ENCODE measurements at regions not wholly inside any gene's neighbourhood (a gene's known extent, or its start where the extent isn't known, plus 50 kb on each side); places are given as distances from the start of the nearest gene placed in this dataset.

DNA sequence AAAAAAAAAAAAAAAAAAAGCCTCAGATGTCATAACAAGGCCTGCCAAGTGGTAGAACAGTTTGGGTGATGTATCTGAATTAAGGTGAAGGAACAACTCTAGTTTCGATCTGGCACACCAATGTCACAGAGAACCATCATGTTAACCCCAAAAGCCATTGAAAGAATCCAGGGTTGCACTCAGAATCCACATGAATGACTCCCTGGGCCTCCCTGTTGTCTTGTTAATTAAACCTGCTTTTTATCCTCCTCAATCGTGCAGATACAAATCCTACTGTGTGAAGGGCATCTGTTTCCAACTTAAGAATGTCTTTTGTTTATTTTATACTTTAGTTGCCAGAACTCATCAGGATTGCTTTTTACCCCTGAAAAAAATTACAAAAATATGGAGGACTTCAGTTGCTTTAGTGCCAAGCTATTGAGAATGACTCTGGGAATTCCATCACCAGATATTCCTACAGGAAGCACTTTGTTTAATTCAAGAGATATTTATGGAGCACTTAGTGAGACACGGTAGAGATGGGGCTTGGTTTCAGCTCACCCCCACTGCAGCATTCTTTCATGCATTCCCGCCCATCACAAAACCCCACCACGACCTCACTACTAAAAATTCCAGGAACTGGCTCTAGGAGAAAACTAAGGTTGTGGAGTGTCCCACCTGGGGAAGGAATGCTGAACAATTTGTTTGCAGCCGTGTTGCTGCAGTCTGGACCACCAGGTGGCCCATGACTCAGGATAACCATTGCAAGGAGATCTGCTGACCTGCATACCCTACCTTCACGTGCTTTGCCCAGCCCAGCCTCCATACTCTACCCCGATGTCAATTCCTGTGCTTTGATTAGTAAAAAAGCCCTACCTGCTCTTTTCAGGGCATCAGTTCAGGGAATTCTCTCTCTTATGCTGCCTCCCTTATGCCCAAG is 63.8 kb upstream of the GPRC5B start:
- TF ChIP-seq NFIC (IDR thresholded peaks at IDR 0.05) (no peak), YY1 (IDR thresholded peaks at IDR 0.05; ENCODE audit: low read depth) (no peak), TAF1 (IDR thresholded peaks at IDR 0.05; ENCODE audit: low read depth) (no peak), TEAD4 (IDR thresholded peaks at IDR 0.05) (no peak), EGR1 (IDR thresholded peaks at IDR 0.05) (no peak), TCF12 (IDR thresholded peaks at IDR 0.05; ENCODE audit: low read depth) (no peak), ZBTB7A (IDR thresholded peaks at IDR 0.05; ENCODE audit: low read depth) (no peak), FOXM1 (IDR thresholded peaks at IDR 0.05; ENCODE audit: borderline replicate concordance, low read depth) (no peak), CEBPB (IDR thresholded peaks at IDR 0.05) (no peak), RAD21 (IDR thresholded peaks at IDR 0.05; ENCODE audit: low read depth) (no peak), CREB1 (IDR thresholded peaks at IDR 0.05; ENCODE audit: low read depth) (no peak)
- TF ChIP-seq, protein P1, sequence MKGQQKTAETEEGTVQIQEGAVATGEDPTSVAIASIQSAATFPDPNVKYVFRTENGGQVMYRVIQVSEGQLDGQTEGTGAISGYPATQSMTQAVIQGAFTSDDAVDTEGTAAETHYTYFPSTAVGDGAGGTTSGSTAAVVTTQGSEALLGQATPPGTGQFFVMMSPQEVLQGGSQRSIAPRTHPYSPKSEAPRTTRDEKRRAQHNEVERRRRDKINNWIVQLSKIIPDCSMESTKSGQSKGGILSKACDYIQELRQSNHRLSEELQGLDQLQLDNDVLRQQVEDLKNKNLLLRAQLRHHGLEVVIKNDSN (IDR thresholded peaks at IDR 0.05), result no peak
- TF ChIP-seq, protein P2, sequence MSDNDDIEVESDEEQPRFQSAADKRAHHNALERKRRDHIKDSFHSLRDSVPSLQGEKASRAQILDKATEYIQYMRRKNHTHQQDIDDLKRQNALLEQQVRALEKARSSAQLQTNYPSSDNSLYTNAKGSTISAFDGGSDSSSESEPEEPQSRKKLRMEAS (IDR thresholded peaks at IDR 0.05), result no peak

DNA sequence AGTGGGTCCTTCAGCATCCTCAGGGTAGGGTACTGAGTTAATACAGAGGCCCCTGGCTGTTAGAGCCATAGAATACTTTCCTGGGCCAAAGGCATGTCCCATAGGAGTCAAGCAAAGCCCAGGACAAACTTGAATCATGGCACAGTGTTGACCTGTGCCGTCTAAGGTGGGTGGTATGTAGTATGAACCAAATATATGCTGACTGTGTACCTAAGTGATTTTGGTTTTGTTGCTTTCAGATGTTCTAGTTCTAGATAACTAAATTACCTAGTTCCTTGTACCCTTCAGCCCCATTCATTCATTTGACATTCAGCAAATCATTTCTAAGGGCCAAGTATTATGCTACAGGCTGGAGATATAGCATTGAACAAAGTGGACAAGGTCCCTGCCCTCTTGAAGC is 61.3 kb upstream of the GPRC5B start:
- no peak for TF ChIP-seq FOXM1 (IDR thresholded peaks at IDR 0.05; ENCODE audit: borderline replicate concordance, low read depth)
- no peak for TF ChIP-seq NFIC (IDR thresholded peaks at IDR 0.05)
- TF ChIP-seq, protein P3, sequence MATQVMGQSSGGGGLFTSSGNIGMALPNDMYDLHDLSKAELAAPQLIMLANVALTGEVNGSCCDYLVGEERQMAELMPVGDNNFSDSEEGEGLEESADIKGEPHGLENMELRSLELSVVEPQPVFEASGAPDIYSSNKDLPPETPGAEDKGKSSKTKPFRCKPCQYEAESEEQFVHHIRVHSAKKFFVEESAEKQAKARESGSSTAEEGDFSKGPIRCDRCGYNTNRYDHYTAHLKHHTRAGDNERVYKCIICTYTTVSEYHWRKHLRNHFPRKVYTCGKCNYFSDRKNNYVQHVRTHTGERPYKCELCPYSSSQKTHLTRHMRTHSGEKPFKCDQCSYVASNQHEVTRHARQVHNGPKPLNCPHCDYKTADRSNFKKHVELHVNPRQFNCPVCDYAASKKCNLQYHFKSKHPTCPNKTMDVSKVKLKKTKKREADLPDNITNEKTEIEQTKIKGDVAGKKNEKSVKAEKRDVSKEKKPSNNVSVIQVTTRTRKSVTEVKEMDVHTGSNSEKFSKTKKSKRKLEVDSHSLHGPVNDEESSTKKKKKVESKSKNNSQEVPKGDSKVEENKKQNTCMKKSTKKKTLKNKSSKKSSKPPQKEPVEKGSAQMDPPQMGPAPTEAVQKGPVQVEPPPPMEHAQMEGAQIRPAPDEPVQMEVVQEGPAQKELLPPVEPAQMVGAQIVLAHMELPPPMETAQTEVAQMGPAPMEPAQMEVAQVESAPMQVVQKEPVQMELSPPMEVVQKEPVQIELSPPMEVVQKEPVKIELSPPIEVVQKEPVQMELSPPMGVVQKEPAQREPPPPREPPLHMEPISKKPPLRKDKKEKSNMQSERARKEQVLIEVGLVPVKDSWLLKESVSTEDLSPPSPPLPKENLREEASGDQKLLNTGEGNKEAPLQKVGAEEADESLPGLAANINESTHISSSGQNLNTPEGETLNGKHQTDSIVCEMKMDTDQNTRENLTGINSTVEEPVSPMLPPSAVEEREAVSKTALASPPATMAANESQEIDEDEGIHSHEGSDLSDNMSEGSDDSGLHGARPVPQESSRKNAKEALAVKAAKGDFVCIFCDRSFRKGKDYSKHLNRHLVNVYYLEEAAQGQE (IDR thresholded peaks at IDR 0.05; ENCODE audit: low read depth), result no peak
- TF ChIP-seq CREB1 (IDR thresholded peaks at IDR 0.05; ENCODE audit: low read depth), result no peak
- no peak for TF ChIP-seq TAF1 (IDR thresholded peaks at IDR 0.05; ENCODE audit: low read depth)
- TF ChIP-seq, protein P1 (IDR thresholded peaks at IDR 0.05), result no peak
- no peak for TF ChIP-seq TCF12 (IDR thresholded peaks at IDR 0.05; ENCODE audit: low read depth)
- TF ChIP-seq YY1 (IDR thresholded peaks at IDR 0.05; ENCODE audit: low read depth), result no peak
- TF ChIP-seq, protein P2 (IDR thresholded peaks at IDR 0.05), result no peak
- TF ChIP-seq EGR1 (IDR thresholded peaks at IDR 0.05), result no peak
- no peak for TF ChIP-seq TEAD4 (IDR thresholded peaks at IDR 0.05)
- no peak for TF ChIP-seq RAD21 (IDR thresholded peaks at IDR 0.05; ENCODE audit: low read depth)
- TF ChIP-seq EP300 (IDR thresholded peaks at IDR 0.05; ENCODE audit: borderline replicate concordance), result no peak
- no peak for TF ChIP-seq ZBTB7A (IDR thresholded peaks at IDR 0.05; ENCODE audit: low read depth)
- no peak for TF ChIP-seq CEBPB (IDR thresholded peaks at IDR 0.05)

DNA sequence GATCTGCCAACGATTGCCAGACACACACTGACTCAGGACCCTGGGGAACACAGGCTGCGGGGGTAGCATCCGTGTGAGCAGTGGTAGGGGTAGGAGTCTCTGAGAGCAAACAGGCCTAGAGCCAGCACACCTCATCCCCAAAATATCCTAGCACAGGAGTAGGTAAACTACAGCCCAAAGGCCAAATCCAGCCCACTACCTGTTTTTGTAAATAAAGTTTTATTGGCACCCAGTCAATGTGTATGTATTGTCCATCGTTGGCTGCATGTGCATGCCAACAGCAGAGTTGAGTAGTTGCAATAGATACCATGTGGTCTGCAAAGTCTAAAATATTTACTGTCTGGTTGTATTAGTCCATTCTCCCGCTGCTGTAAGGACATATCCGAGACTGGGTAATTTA is 55.5 kb upstream of the GPRC5B start:
- TF ChIP-seq, protein P2 (IDR thresholded peaks at IDR 0.05), result no peak
- TF ChIP-seq, protein P3 (IDR thresholded peaks at IDR 0.05; ENCODE audit: low read depth), result no peak
- TF ChIP-seq RAD21 (IDR thresholded peaks at IDR 0.05; ENCODE audit: low read depth), result no peak
- no peak for TF ChIP-seq EP300 (IDR thresholded peaks at IDR 0.05; ENCODE audit: borderline replicate concordance)
- TF ChIP-seq TAF1 (IDR thresholded peaks at IDR 0.05; ENCODE audit: low read depth), result no peak
- no peak for TF ChIP-seq TEAD4 (IDR thresholded peaks at IDR 0.05)
- TF ChIP-seq, protein P1 (IDR thresholded peaks at IDR 0.05), result no peak
- no peak for TF ChIP-seq TCF12 (IDR thresholded peaks at IDR 0.05; ENCODE audit: low read depth)
- TF ChIP-seq YY1 (IDR thresholded peaks at IDR 0.05; ENCODE audit: low read depth), result no peak
- no peak for TF ChIP-seq CEBPB (IDR thresholded peaks at IDR 0.05)
- no peak for TF ChIP-seq EGR1 (IDR thresholded peaks at IDR 0.05)
- TF ChIP-seq FOXM1 (IDR thresholded peaks at IDR 0.05; ENCODE audit: borderline replicate concordance, low read depth), result no peak
- no peak for TF ChIP-seq NFIC (IDR thresholded peaks at IDR 0.05)
- no peak for TF ChIP-seq ZBTB7A (IDR thresholded peaks at IDR 0.05; ENCODE audit: low read depth)
- no peak for TF ChIP-seq CREB1 (IDR thresholded peaks at IDR 0.05; ENCODE audit: low read depth)

DNA sequence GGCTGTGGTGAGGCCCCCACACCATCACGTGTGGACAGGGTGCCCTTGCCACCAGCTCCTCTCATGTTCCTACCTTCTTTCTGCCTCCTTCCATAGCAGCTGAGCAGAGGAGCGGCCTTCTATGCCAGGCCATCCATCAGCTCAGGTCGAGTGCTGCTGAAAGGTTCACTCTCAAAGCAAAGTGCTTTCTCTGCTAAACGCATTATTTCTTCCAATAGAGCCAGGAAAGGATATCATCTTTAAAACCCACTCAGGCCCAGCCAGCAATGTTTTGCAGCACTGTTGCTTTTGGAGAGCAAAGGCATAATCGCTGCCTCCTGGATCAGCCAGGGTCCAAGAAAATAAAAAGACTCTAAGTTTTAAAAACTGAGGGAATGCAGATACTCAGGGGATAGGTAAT is 54.9 kb upstream of the GPRC5B start:
- TF ChIP-seq EP300 (IDR thresholded peaks at IDR 0.05; ENCODE audit: borderline replicate concordance) (no peak), NFIC (IDR thresholded peaks at IDR 0.05) (no peak), ZBTB7A (IDR thresholded peaks at IDR 0.05; ENCODE audit: low read depth) (no peak), CEBPB (IDR thresholded peaks at IDR 0.05) (no peak), CREB1 (IDR thresholded peaks at IDR 0.05; ENCODE audit: low read depth) (no peak), FOXM1 (IDR thresholded peaks at IDR 0.05; ENCODE audit: borderline replicate concordance, low read depth) (no peak), TCF12 (IDR thresholded peaks at IDR 0.05; ENCODE audit: low read depth) (no peak), EGR1 (IDR thresholded peaks at IDR 0.05) (no peak), YY1 (IDR thresholded peaks at IDR 0.05; ENCODE audit: low read depth) (no peak), RAD21 (IDR thresholded peaks at IDR 0.05; ENCODE audit: low read depth) (no peak)
- TF ChIP-seq, protein P1 (IDR thresholded peaks at IDR 0.05), result no peak
- TF ChIP-seq, protein P3 (IDR thresholded peaks at IDR 0.05; ENCODE audit: low read depth), result no peak
